Endothelial cell of umbilical vein (primary cell): ENCODE measurements at regions not wholly inside any gene's neighbourhood (a gene's known extent, or its start where the extent isn't known, plus 50 kb on each side); places are given as distances from the start of the nearest gene placed in this dataset.
"Not testable (repeated sequence)": the region's sequence is repeated elsewhere in the genome, so short reads cannot be mapped to it uniquely, and the experiment has no call there.

Experiments
- BruUV-seq: library from RNA; stranded (reverse); fragments of 400-500 nt; replicated peaks from 2 replicates; lab custom pipeline; 2021; lab: Mats Ljungman, UMichigan
- CTCF ChIA-PET: fragments of 300-600, 350-600 bp; sonication (Branson Sonifier 250); formaldehyde crosslinking; loops from one replicate; lab custom pipeline; 2021; ENCODE audit warnings: antibody characterized with exemption, inconsistent platforms; lab: Charles Lee
- POLR2A ChIA-PET: fragments of 300-600, 350-600 bp; sonication (Branson Sonifier 250); formaldehyde crosslinking; loops from one replicate; lab custom pipeline; 2021; ENCODE audit warnings: antibody characterized with exemption, inconsistent platforms; lab: Charles Lee
- DNase-seq: peaks from one replicate; pipeline ENCODE4 v3.0.0-alpha.2; 2011; ENCODE audit warnings: low read depth, low spot score
- FAIRE-seq: peaks from 2 replicates; lab custom pipeline; 2011; peaks lifted over from hg19 to GRCh38; lab: Jason Lieb, UNC
- H2AFZ ChIP-seq: 2 replicates; pipeline ENCODE4 v1.6.0; 2012; ENCODE audit warnings: low read depth, low read length, control low read depth, inconsistent platforms
- H3K27ac ChIP-seq: 2 replicates; pipeline ENCODE4 v1.5.1; 2011; ENCODE audit warnings: low read depth, mild to moderate bottlenecking, control low read depth, low read length, moderate library complexity; ENCODE audit not compliant: insufficient read depth
- H3K27me3 ChIP-seq, 2 experiments: 2 replicates each; pipeline versions ENCODE4 v1.6.0 to v1.6.1; 2011; ENCODE audit warnings: low read length in 2 of 2, mixed read lengths in 1 of 2; ENCODE audit not compliant: control insufficient read depth in 2 of 2, insufficient read depth in 2 of 2
- H3K36me3 ChIP-seq, 2 experiments: 2 replicates in 1 of 2; 3 replicates in 1 of 2; pipeline ENCODE4 v1.5.1; 2011; ENCODE audit warnings: low read length in 2 of 2, mild to moderate bottlenecking in 1 of 2, moderate library complexity in 1 of 2; ENCODE audit not compliant: control insufficient read depth in 2 of 2, insufficient read depth in 2 of 2; ENCODE audit errors: extremely low read depth in 1 of 2
- H3K4me1 ChIP-seq: 3 replicates; pipeline ENCODE4 v1.5.1; 2011; ENCODE audit warnings: mild to moderate bottlenecking, low read length; ENCODE audit not compliant: control insufficient read depth, insufficient read depth; ENCODE audit errors: extremely low read depth
- H3K4me2 ChIP-seq: 2 replicates; pipeline ENCODE4 v1.6.1; 2011; ENCODE audit warnings: low read length, control low read depth, mixed read lengths; ENCODE audit not compliant: insufficient read depth
- H3K4me3 ChIP-seq, 3 experiments: fragments of 200-600 bp in 1 of 3; sonication (generic), shearing (Covaris generic) in 1 of 3; replicated peaks in 1 of 3; 2 replicates each; pipeline ENCODE4 v1.5.1; 2011 to 2016; ENCODE audit warnings: control low read depth in 3 of 3, low read length in 3 of 3, mild to moderate bottlenecking in 2 of 3, inconsistent platforms in 1 of 3, low read depth in 1 of 3, moderate library complexity in 1 of 3; ENCODE audit not compliant: insufficient read depth in 1 of 3
- H3K79me2 ChIP-seq: 2 replicates; pipeline ENCODE4 v1.6.0; 2012; ENCODE audit warnings: low read length, inconsistent platforms; ENCODE audit not compliant: control insufficient read depth, insufficient read depth
- H3K9ac ChIP-seq: replicated peaks from 2 replicates; pipeline ENCODE3; 2011; ENCODE audit warnings: low read length, control low read depth; ENCODE audit not compliant: insufficient read depth; ENCODE audit errors: extremely low read depth
- H3K9me1 ChIP-seq: replicated peaks from 3 replicates; pipeline ENCODE4 v1.6.0; 2011; ENCODE audit warnings: mild to moderate bottlenecking, low read length; ENCODE audit not compliant: control insufficient read depth, insufficient read depth; ENCODE audit errors: extremely low read depth
- H3K9me3 ChIP-seq: replicated peaks from 2 replicates; pipeline ENCODE4 v1.5.1; 2012; ENCODE audit warnings: low read length, inconsistent platforms; ENCODE audit not compliant: control insufficient read depth, insufficient read depth
- H4K20me1 ChIP-seq: replicated peaks from 2 replicates; pipeline ENCODE3; 2011; ENCODE audit warnings: mild to moderate bottlenecking, low read length; ENCODE audit not compliant: control insufficient read depth, insufficient read depth; ENCODE audit errors: extremely low read depth
- CTCF ChIP-seq, 2 donors: IDR thresholded peaks; 1 replicate in 1 of 2; 2 replicates in 1 of 2; pipeline ENCODE4 v1.5.1; 2011; ENCODE audit warnings: low read length in 2 of 2, mild to moderate bottlenecking in 2 of 2, moderate library complexity in 2 of 2, control low read depth in 1 of 2, inconsistent platforms in 1 of 2, low read depth in 1 of 2; ENCODE audit not compliant: insufficient read depth in 1 of 2; ENCODE audit errors: extremely low read depth in 1 of 2
- EZH2 ChIP-seq: IDR thresholded peaks from 2 replicates; pipeline ENCODE4 v1.6.1; 2012; ENCODE audit warnings: borderline replicate concordance, low read depth, mild to moderate bottlenecking, moderate library complexity, low read length, inconsistent platforms; ENCODE audit not compliant: severe bottlenecking
- FOS ChIP-seq: IDR thresholded peaks from 2 replicates; pipeline ENCODE4 v1.6.1; 2011; ENCODE audit warnings: mild to moderate bottlenecking, low read length, moderate library complexity, borderline replicate concordance; ENCODE audit not compliant: insufficient read depth
- GATA2 ChIP-seq: IDR thresholded peaks from 2 replicates; pipeline ENCODE4 v1.7.0; 2011; ENCODE audit warnings: low read depth, mild to moderate bottlenecking, moderate library complexity, mixed read lengths, low read length; ENCODE audit not compliant: insufficient read length, insufficient read depth
- JUN ChIP-seq: IDR thresholded peaks from 2 replicates; pipeline ENCODE4 v1.6.1; 2011; ENCODE audit warnings: borderline replicate concordance, low read depth; ENCODE audit not compliant: insufficient read length, insufficient read depth
- MAX ChIP-seq: IDR thresholded peaks from 2 replicates; pipeline ENCODE4 v1.6.1; 2011; ENCODE audit not compliant: insufficient read depth, insufficient read length
- MYC ChIP-seq: IDR thresholded peaks from one replicate; pipeline ENCODE4 v1.6.1; 2011; ENCODE audit warnings: mild to moderate bottlenecking, low read depth, low read length
- POLR2A ChIP-seq: IDR thresholded peaks from 2 replicates; pipeline ENCODE4 v1.6.1; 2012; ENCODE audit warnings: low read depth, mild to moderate bottlenecking, control low read depth, low read length
- POLR2AphosphoS5 ChIP-seq: IDR thresholded peaks from 2 replicates; pipeline ENCODE4 v1.6.1; 2012; ENCODE audit warnings: low read depth, mild to moderate bottlenecking, control low read depth, low read length, moderate library complexity; ENCODE audit not compliant: insufficient read depth
- dilution Hi-C: fragments of 300-500 bp; cut with MboI; formaldehyde crosslinking; loops from one replicate; pipeline ENCODE4 v1.15.0; 2019; ENCODE audit warnings: low sequenced_read_pairs; ENCODE audit not compliant: extremely low pct_ligation_motif_present
- intact Hi-C: fragments of 100-400 bp; cut with micrococcal nuclease; formaldehyde crosslinking; loops from one replicate; pipeline ENCODE4 v1.10.0; 2022

GRCh38 chr7:29657856-29658255, 94.2 kb downstream of the PRR15 start:
- Histone ChIP-seq H3K27ac (no peak overlapping the region), H3K9me1 (no peaks in the 10 kb centered on the region), H3K36me3 (no peaks in the 10 kb centered on the region), H3K4me2 (no peak overlapping the region), H3K9me3 (no peaks in the 10 kb centered on the region), H3K9ac (no peak overlapping the region), H3K4me3 (no peak overlapping the region), H3K79me2 (no peaks in the 10 kb centered on the region), H3K27me3 (no peaks in the 10 kb centered on the region), H4K20me1 (no peaks in the 10 kb centered on the region), H3K4me1 (no peaks in the 10 kb centered on the region), H2AFZ (no peak overlapping the region)
- DNase-seq (no peak), FAIRE-seq (no peak)
- no TSS peak for BruUV-seq
- ChIA-PET CTCF (no interaction called here), POLR2A (no interaction called here)
- TF ChIP-seq JUN, result no peak
- no peak for TF ChIP-seq POLR2AphosphoS5
- no peak for TF ChIP-seq CTCF (IDR thresholded peaks at IDR 0.05; ENCODE audit: extremely low read depth in 1 of 2, insufficient read depth in 1 of 2, low read depth in 1 of 2, low read length in 2 of 2)
- TF ChIP-seq EZH2, result no peak
- no peak for TF ChIP-seq MAX
- no peak for TF ChIP-seq POLR2A
- no peak for TF ChIP-seq GATA2
- TF ChIP-seq MYC, result no peak
- no peak for TF ChIP-seq FOS
- dilution Hi-C loops, result no loop called here
- intact Hi-C loops, result loop anchor here (10.0 kb wide), 1 partner anchor 187 kb away; no protein-coding TSS in a partner anchor

- dilution Hi-C loops, H4K20me1 ChIP-seq, H2AFZ ChIP-seq, H3K36me3 ChIP-seq, H3K79me2 ChIP-seq, H3K27me3 ChIP-seq, DNase-seq, H3K4me2 ChIP-seq, H3K9me1 ChIP-seq, POLR2A ChIA-PET, H3K27ac ChIP-seq, H3K9ac ChIP-seq, CTCF ChIA-PET, BruUV-seq, H3K4me3 ChIP-seq, H3K9me3 ChIP-seq, H3K4me1 ChIP-seq, FAIRE-seq: not testable (repeated sequence)
- intact Hi-C loops, result loop anchor here (10.0 kb wide), 1 partner anchor 186 kb away; no protein-coding TSS in a partner anchor
Measured at GRCh38 chr7:29659213-29659612, 95.6 kb downstream of the PRR15 start.

GRCh38 chr7:29662899-29663298, 99.3 kb downstream of the PRR15 start:
- H3K4me3 ChIP-seq, BruUV-seq, DNase-seq, H2AFZ ChIP-seq, H3K36me3 ChIP-seq, H3K9me1 ChIP-seq, POLR2A ChIA-PET, H3K27me3 ChIP-seq, H3K9ac ChIP-seq, H3K9me3 ChIP-seq, H3K27ac ChIP-seq, H4K20me1 ChIP-seq, CTCF ChIA-PET, intact Hi-C loops, dilution Hi-C loops, H3K79me2 ChIP-seq, H3K4me1 ChIP-seq, H3K4me2 ChIP-seq, FAIRE-seq: not testable (repeated sequence)
